Endothelial cell of umbilical vein (primary cell): ENCODE measurements at regions not wholly inside any gene's neighbourhood (a gene's known extent, or its start where the extent isn't known, plus 50 kb on each side); places are given as distances from the start of the nearest gene placed in this dataset.

ENCODE experiments used
- BruUV-seq: library from RNA; stranded (reverse); fragments of 400-500 nt; replicated peaks from 2 replicates; lab custom pipeline; 2021; lab: Mats Ljungman, UMichigan
- CTCF ChIA-PET: fragments of 300-600, 350-600 bp; sonication (Branson Sonifier 250); formaldehyde crosslinking; loops from one replicate; lab custom pipeline; 2021; ENCODE audit warnings: antibody characterized with exemption, inconsistent platforms; lab: Charles Lee
- POLR2A ChIA-PET: fragments of 300-600, 350-600 bp; sonication (Branson Sonifier 250); formaldehyde crosslinking; loops from one replicate; lab custom pipeline; 2021; ENCODE audit warnings: antibody characterized with exemption, inconsistent platforms; lab: Charles Lee
- DNase-seq: peaks from one replicate; pipeline ENCODE4 v3.0.0-alpha.2; 2011; ENCODE audit warnings: low read depth, low spot score
- FAIRE-seq: peaks from 2 replicates; lab custom pipeline; 2011; peaks lifted over from hg19 to GRCh38; lab: Jason Lieb, UNC
- H2AFZ ChIP-seq: 2 replicates; pipeline ENCODE4 v1.6.0; 2012; ENCODE audit warnings: low read depth, low read length, control low read depth, inconsistent platforms
- H3K27ac ChIP-seq: 2 replicates; pipeline ENCODE4 v1.5.1; 2011; ENCODE audit warnings: low read depth, mild to moderate bottlenecking, control low read depth, low read length, moderate library complexity; ENCODE audit not compliant: insufficient read depth
- H3K27me3 ChIP-seq, 2 experiments: 2 replicates each; pipeline versions ENCODE4 v1.6.0 to v1.6.1; 2011; ENCODE audit warnings: low read length in 2 of 2, mixed read lengths in 1 of 2; ENCODE audit not compliant: control insufficient read depth in 2 of 2, insufficient read depth in 2 of 2
- H3K36me3 ChIP-seq, 2 experiments: 2 replicates in 1 of 2; 3 replicates in 1 of 2; pipeline ENCODE4 v1.5.1; 2011; ENCODE audit warnings: low read length in 2 of 2, mild to moderate bottlenecking in 1 of 2, moderate library complexity in 1 of 2; ENCODE audit not compliant: control insufficient read depth in 2 of 2, insufficient read depth in 2 of 2; ENCODE audit errors: extremely low read depth in 1 of 2
- H3K4me1 ChIP-seq: 3 replicates; pipeline ENCODE4 v1.5.1; 2011; ENCODE audit warnings: mild to moderate bottlenecking, low read length; ENCODE audit not compliant: control insufficient read depth, insufficient read depth; ENCODE audit errors: extremely low read depth
- H3K4me2 ChIP-seq: 2 replicates; pipeline ENCODE4 v1.6.1; 2011; ENCODE audit warnings: low read length, control low read depth, mixed read lengths; ENCODE audit not compliant: insufficient read depth
- H3K4me3 ChIP-seq, 3 experiments: fragments of 200-600 bp in 1 of 3; sonication (generic), shearing (Covaris generic) in 1 of 3; replicated peaks in 1 of 3; 2 replicates each; pipeline ENCODE4 v1.5.1; 2011 to 2016; ENCODE audit warnings: control low read depth in 3 of 3, low read length in 3 of 3, mild to moderate bottlenecking in 2 of 3, inconsistent platforms in 1 of 3, low read depth in 1 of 3, moderate library complexity in 1 of 3; ENCODE audit not compliant: insufficient read depth in 1 of 3
- H3K79me2 ChIP-seq: 2 replicates; pipeline ENCODE4 v1.6.0; 2012; ENCODE audit warnings: low read length, inconsistent platforms; ENCODE audit not compliant: control insufficient read depth, insufficient read depth
- H3K9ac ChIP-seq: replicated peaks from 2 replicates; pipeline ENCODE3; 2011; ENCODE audit warnings: low read length, control low read depth; ENCODE audit not compliant: insufficient read depth; ENCODE audit errors: extremely low read depth
- H3K9me1 ChIP-seq: replicated peaks from 3 replicates; pipeline ENCODE4 v1.6.0; 2011; ENCODE audit warnings: mild to moderate bottlenecking, low read length; ENCODE audit not compliant: control insufficient read depth, insufficient read depth; ENCODE audit errors: extremely low read depth
- H3K9me3 ChIP-seq: replicated peaks from 2 replicates; pipeline ENCODE4 v1.5.1; 2012; ENCODE audit warnings: low read length, inconsistent platforms; ENCODE audit not compliant: control insufficient read depth, insufficient read depth
- H4K20me1 ChIP-seq: replicated peaks from 2 replicates; pipeline ENCODE3; 2011; ENCODE audit warnings: mild to moderate bottlenecking, low read length; ENCODE audit not compliant: control insufficient read depth, insufficient read depth; ENCODE audit errors: extremely low read depth
- CTCF ChIP-seq, 2 donors: IDR thresholded peaks; 1 replicate in 1 of 2; 2 replicates in 1 of 2; pipeline ENCODE4 v1.5.1; 2011; ENCODE audit warnings: low read length in 2 of 2, mild to moderate bottlenecking in 2 of 2, moderate library complexity in 2 of 2, control low read depth in 1 of 2, inconsistent platforms in 1 of 2, low read depth in 1 of 2; ENCODE audit not compliant: insufficient read depth in 1 of 2; ENCODE audit errors: extremely low read depth in 1 of 2
- EZH2 ChIP-seq: IDR thresholded peaks from 2 replicates; pipeline ENCODE4 v1.6.1; 2012; ENCODE audit warnings: borderline replicate concordance, low read depth, mild to moderate bottlenecking, moderate library complexity, low read length, inconsistent platforms; ENCODE audit not compliant: severe bottlenecking
- FOS ChIP-seq: IDR thresholded peaks from 2 replicates; pipeline ENCODE4 v1.6.1; 2011; ENCODE audit warnings: mild to moderate bottlenecking, low read length, moderate library complexity, borderline replicate concordance; ENCODE audit not compliant: insufficient read depth
- GATA2 ChIP-seq: IDR thresholded peaks from 2 replicates; pipeline ENCODE4 v1.7.0; 2011; ENCODE audit warnings: low read depth, mild to moderate bottlenecking, moderate library complexity, mixed read lengths, low read length; ENCODE audit not compliant: insufficient read length, insufficient read depth
- JUN ChIP-seq: IDR thresholded peaks from 2 replicates; pipeline ENCODE4 v1.6.1; 2011; ENCODE audit warnings: borderline replicate concordance, low read depth; ENCODE audit not compliant: insufficient read length, insufficient read depth
- MAX ChIP-seq: IDR thresholded peaks from 2 replicates; pipeline ENCODE4 v1.6.1; 2011; ENCODE audit not compliant: insufficient read depth, insufficient read length
- MYC ChIP-seq: IDR thresholded peaks from one replicate; pipeline ENCODE4 v1.6.1; 2011; ENCODE audit warnings: mild to moderate bottlenecking, low read depth, low read length
- POLR2A ChIP-seq: IDR thresholded peaks from 2 replicates; pipeline ENCODE4 v1.6.1; 2012; ENCODE audit warnings: low read depth, mild to moderate bottlenecking, control low read depth, low read length
- POLR2AphosphoS5 ChIP-seq: IDR thresholded peaks from 2 replicates; pipeline ENCODE4 v1.6.1; 2012; ENCODE audit warnings: low read depth, mild to moderate bottlenecking, control low read depth, low read length, moderate library complexity; ENCODE audit not compliant: insufficient read depth
- dilution Hi-C: fragments of 300-500 bp; cut with MboI; formaldehyde crosslinking; loops from one replicate; pipeline ENCODE4 v1.15.0; 2019; ENCODE audit warnings: low sequenced_read_pairs; ENCODE audit not compliant: extremely low pct_ligation_motif_present
- intact Hi-C: fragments of 100-400 bp; cut with micrococcal nuclease; formaldehyde crosslinking; loops from one replicate; pipeline ENCODE4 v1.10.0; 2022

- Histone ChIP-seq H4K20me1 (no peaks in the 10 kb centered on the region), H3K79me2 (no peaks in the 10 kb centered on the region), H3K36me3 (no peaks in the 10 kb centered on the region), H3K9me3 (no peaks in the 10 kb centered on the region), H3K4me1 (no peaks in the 10 kb centered on the region), H3K27me3 (no peaks in the 10 kb centered on the region), H2AFZ (no peak overlapping the region), H3K9me1 (no peaks in the 10 kb centered on the region), H3K9ac (no peak overlapping the region), H3K4me3 (no peak overlapping the region), H3K4me2 (no peak overlapping the region), H3K27ac (no peak overlapping the region)
- FAIRE-seq = no peak
- TF ChIP-seq GATA2 (no peak), EZH2 (no peak), JUN (no peak), MAX (no peak), CTCF (IDR thresholded peaks at IDR 0.05; ENCODE audit: extremely low read depth in 1 of 2, insufficient read depth in 1 of 2, low read depth in 1 of 2, low read length in 2 of 2) (no peak), MYC (no peak), POLR2A (no peak), POLR2AphosphoS5 (no peak), FOS (no peak)
- ChIA-PET CTCF (no interaction called here), POLR2A (no interaction called here)
- intact Hi-C loops = no loop called here
- DNase-seq = no peak
- no TSS peak for BruUV-seq
- dilution Hi-C loops = no loop called here
Measured at GRCh38 chr19:30131722-30132291, 189.8 kb downstream of the URI1 start.
